ENCODE measurements at regions not wholly inside any gene's neighbourhood (a gene's known extent, or its start where the extent isn't known, plus 50 kb on each side); places are given as distances from the start of the nearest gene placed in this dataset.

DNA sequence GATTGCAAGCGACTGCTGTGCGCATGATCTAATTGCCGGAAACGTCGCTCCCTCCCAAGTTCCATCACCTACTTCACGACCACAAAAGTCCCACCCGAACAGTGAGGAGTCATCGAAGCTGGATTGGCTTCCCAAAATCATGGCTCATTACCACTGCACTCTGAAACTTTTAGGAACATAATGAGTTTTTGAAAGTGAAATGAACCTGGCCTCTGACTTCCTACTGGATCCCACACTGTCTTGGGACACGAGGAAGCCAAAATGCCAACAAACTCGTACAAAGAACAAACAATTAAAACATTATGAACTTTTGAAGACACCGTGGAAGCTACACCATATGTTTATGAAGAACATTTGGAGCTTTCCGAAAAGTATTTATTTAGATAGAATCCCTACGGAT is 334.8 kb upstream of the TMPO start:
- Mint-ChIP-seq H3K4me1 (no peaks in the 10 kb centered on the region), H3K9me3 (ENCODE audit: insufficient read depth) (no peaks in the 10 kb centered on the region), H3K27ac (no peak overlapping the region), H3K27me3 (no peaks in the 10 kb centered on the region), H3K4me3 (no peak overlapping the region)
- Histone ChIP-seq H4K20me1 (ENCODE audit: control insufficient read depth, insufficient read depth, low read length, poor library complexity, severe bottlenecking) (no peaks in the 10 kb centered on the region), H3K79me2 (ENCODE audit: control insufficient read depth, insufficient read depth, low read length) (no peaks in the 10 kb centered on the region), H3K9ac (ENCODE audit: low read length) (no peak overlapping the region), H3K27ac (ENCODE audit: low read length in 2 of 2) (no peak overlapping the region), H3K4me1 (ENCODE audit: control insufficient read depth in 2 of 2, insufficient read depth in 2 of 2, low read length in 2 of 2) (no peaks in the 10 kb centered on the region), H2AFZ (ENCODE audit: insufficient read depth, low read depth, low read length, poor library complexity, severe bottlenecking) (no peak overlapping the region), H3K9me3 (ENCODE audit: control extremely low read depth in 1 of 3, control insufficient read depth in 2 of 3, insufficient read depth in 1 of 3, low read length in 2 of 3) (no peaks in the 10 kb centered on the region), H3K36me3 (replicated peaks in 1 of 2; ENCODE audit: control extremely low read depth in 1 of 2, control insufficient read depth in 1 of 2, extremely low read depth in 1 of 2, insufficient read depth in 2 of 2, low read length in 1 of 2) (no peaks in the 10 kb centered on the region), H3K4me3 (ENCODE audit: control extremely low read depth in 1 of 5, extremely low read depth in 1 of 5, insufficient read depth in 1 of 5, low read depth in 2 of 5, low read length in 4 of 5) (no peak overlapping the region), H3K27me3 (replicated peaks in 1 of 4; ENCODE audit: control extremely low read depth in 1 of 4, control insufficient read depth in 3 of 4, insufficient read depth in 4 of 4, low read length in 3 of 4) (no peaks in the 10 kb centered on the region), H3K4me2 (replicated peaks; ENCODE audit: low read depth, low read length, poor library complexity, severe bottlenecking) (no peak overlapping the region)
- no CpG with 5 or more reads among the region's 13 CpGs for WGBS (ENCODE audit: insufficient coverage)
- POLR2A ChIA-PET = no interaction called here
- no peak for ATAC-seq (ENCODE audit: low read depth)
- TF ChIP-seq, protein P1, sequence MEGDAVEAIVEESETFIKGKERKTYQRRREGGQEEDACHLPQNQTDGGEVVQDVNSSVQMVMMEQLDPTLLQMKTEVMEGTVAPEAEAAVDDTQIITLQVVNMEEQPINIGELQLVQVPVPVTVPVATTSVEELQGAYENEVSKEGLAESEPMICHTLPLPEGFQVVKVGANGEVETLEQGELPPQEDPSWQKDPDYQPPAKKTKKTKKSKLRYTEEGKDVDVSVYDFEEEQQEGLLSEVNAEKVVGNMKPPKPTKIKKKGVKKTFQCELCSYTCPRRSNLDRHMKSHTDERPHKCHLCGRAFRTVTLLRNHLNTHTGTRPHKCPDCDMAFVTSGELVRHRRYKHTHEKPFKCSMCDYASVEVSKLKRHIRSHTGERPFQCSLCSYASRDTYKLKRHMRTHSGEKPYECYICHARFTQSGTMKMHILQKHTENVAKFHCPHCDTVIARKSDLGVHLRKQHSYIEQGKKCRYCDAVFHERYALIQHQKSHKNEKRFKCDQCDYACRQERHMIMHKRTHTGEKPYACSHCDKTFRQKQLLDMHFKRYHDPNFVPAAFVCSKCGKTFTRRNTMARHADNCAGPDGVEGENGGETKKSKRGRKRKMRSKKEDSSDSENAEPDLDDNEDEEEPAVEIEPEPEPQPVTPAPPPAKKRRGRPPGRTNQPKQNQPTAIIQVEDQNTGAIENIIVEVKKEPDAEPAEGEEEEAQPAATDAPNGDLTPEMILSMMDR (IDR thresholded peaks at IDR 0.05) = no peak
- no peak for TF ChIP-seq EZH2 (IDR thresholded peaks at IDR 0.05; ENCODE audit: borderline replicate concordance, insufficient read depth, low read depth, low read length, poor library complexity, severe bottlenecking)
- intact Hi-C loops (cut with micrococcal nuclease) = no loop called here
- no peak for DNase-seq
- CTCF ChIA-PET = no interaction called here

DNA sequence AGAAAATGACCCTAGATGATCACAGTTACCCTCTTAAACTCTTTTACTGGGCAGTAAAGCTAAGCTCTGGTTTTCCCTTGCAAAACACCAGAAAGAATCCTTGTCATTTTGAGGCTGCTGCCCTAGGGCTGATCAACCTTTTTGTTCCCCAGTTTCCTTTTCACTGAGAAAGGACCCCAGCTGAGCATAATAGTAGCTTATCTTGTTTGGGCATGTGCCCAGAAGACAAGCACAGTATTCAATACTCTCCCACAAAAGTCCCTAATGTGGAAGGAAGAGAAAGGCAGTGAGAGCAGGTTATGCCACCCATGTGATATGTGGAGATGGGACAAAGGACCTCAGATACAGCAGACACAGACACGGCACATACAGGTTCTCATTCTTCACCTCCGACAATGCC is 332.6 kb upstream of the TMPO start:
- Histone ChIP-seq H3K4me3 (ENCODE audit: control extremely low read depth in 1 of 5, extremely low read depth in 1 of 5, insufficient read depth in 1 of 5, low read depth in 2 of 5, low read length in 4 of 5) (no peak overlapping the region), H3K4me1 (ENCODE audit: control insufficient read depth in 2 of 2, insufficient read depth in 2 of 2, low read length in 2 of 2) (no peaks in the 10 kb centered on the region), H3K27me3 (replicated peaks in 1 of 4; ENCODE audit: control extremely low read depth in 1 of 4, control insufficient read depth in 3 of 4, insufficient read depth in 4 of 4, low read length in 3 of 4) (no peaks in the 10 kb centered on the region), H3K79me2 (ENCODE audit: control insufficient read depth, insufficient read depth, low read length) (no peaks in the 10 kb centered on the region), H4K20me1 (ENCODE audit: control insufficient read depth, insufficient read depth, low read length, poor library complexity, severe bottlenecking) (no peaks in the 10 kb centered on the region), H3K4me2 (replicated peaks; ENCODE audit: low read depth, low read length, poor library complexity, severe bottlenecking) (no peak overlapping the region), H3K9me3 (ENCODE audit: control extremely low read depth in 1 of 3, control insufficient read depth in 2 of 3, insufficient read depth in 1 of 3, low read length in 2 of 3) (no peaks in the 10 kb centered on the region), H2AFZ (ENCODE audit: insufficient read depth, low read depth, low read length, poor library complexity, severe bottlenecking) (no peak overlapping the region), H3K9ac (ENCODE audit: low read length) (no peak overlapping the region), H3K36me3 (replicated peaks in 1 of 2; ENCODE audit: control extremely low read depth in 1 of 2, control insufficient read depth in 1 of 2, extremely low read depth in 1 of 2, insufficient read depth in 2 of 2, low read length in 1 of 2) (no peaks in the 10 kb centered on the region), H3K27ac (ENCODE audit: low read length in 2 of 2) (no peak overlapping the region)
- no peaks in the 10 kb centered on the region for H3K4me1 Mint-ChIP-seq
- H3K4me3 Mint-ChIP-seq = no peak overlapping the region
- no peaks in the 10 kb centered on the region for H3K27me3 Mint-ChIP-seq
- ChIA-PET CTCF (no interaction called here), POLR2A (no interaction called here)
- H3K27ac Mint-ChIP-seq = no peak overlapping the region
- no peaks in the 10 kb centered on the region for H3K9me3 Mint-ChIP-seq (ENCODE audit: insufficient read depth)
- DNase-seq (no peak), ATAC-seq (ENCODE audit: low read depth) (no peak)
- 94% methylated on average over 2 of the region's 2 CpGs for WGBS (ENCODE audit: insufficient coverage)
- intact Hi-C loops (cut with micrococcal nuclease) = no loop called here
- TF ChIP-seq, protein P1 (IDR thresholded peaks at IDR 0.05) = no peak
- TF ChIP-seq EZH2 (IDR thresholded peaks at IDR 0.05; ENCODE audit: borderline replicate concordance, insufficient read depth, low read depth, low read length, poor library complexity, severe bottlenecking) = no peak
